Thyroid gland (tissue), 4 donors: ENCODE measurements at regions not wholly inside any gene's neighbourhood (a gene's known extent, or its start where the extent isn't known, plus 50 kb on each side); places are given as distances from the start of the nearest gene placed in this dataset.

Experiments used
- DNase-seq, 2 donors: peaks; one replicate each; pipeline ENCODE4 v3.0.0-alpha.2; 2019
- H3K27ac ChIP-seq, 3 donors: fragments of 200-600 bp; sonication (generic); 1 replicate in 2 of 3; 2 replicates in 1 of 3; pipeline ENCODE4 v1.5.1; 2016 to 2019; ENCODE audit warnings: mild to moderate bottlenecking in 1 of 3, moderate library complexity in 1 of 3
- H3K27me3 ChIP-seq: fragments of 200-600 bp; sonication (generic); one replicate; pipeline ENCODE4 v1.5.1; 2019
- H3K36me3 ChIP-seq, 2 donors: fragments of 200-600 bp; sonication (generic); one replicate each; pipeline ENCODE4 v1.5.1; 2016 to 2019
- H3K4me1 ChIP-seq, 2 donors: fragments of 200-600 bp; sonication (generic); one replicate each; pipeline ENCODE4 v1.5.1; 2017 to 2019
- H3K4me3 ChIP-seq, 3 donors: fragments of 200-600 bp; sonication (generic); replicated peaks in 1 of 3; 1 replicate in 2 of 3; 2 replicates in 1 of 3; pipeline ENCODE4 v1.5.1; 2016; ENCODE audit warnings: mild to moderate bottlenecking in 1 of 3
- H3K9me3 ChIP-seq: fragments of 200-600 bp; sonication (generic); one replicate; pipeline ENCODE4 v1.5.1; 2017
- CTCF ChIP-seq, 6 experiments: fragments of 200-600 bp in 3 of 6; fragments of 450-650 bp in 3 of 6; sonication (generic) in 3 of 6; IDR thresholded peaks; one replicate each; pipeline ENCODE4 v1.5.1; 2016 to 2019; ENCODE audit warnings: antibody characterized with exemption in 6 of 6, mild to moderate bottlenecking in 2 of 6, inconsistent platforms in 1 of 6, moderate library complexity in 1 of 6
- POLR2A ChIP-seq, 2 donors: fragments of 450-650 bp; IDR thresholded peaks; one replicate each; pipeline ENCODE4 v1.6.1; 2017; ENCODE audit warnings: antibody characterized with exemption in 2 of 2, mild to moderate bottlenecking in 2 of 2, moderate library complexity in 1 of 2
- WGBS, 2 donors: methylation state at CpG; one replicate each; pipeline ENCODE4 v1.1.5; 2017; 5-methylcytosine and 5-hydroxymethylcytosine counted together
- intact Hi-C: fragments of 100-400 bp; cut with DNase I; formaldehyde crosslinking; loops from one replicate; pipeline ENCODE4 v1.15.1; 2023

DNA sequence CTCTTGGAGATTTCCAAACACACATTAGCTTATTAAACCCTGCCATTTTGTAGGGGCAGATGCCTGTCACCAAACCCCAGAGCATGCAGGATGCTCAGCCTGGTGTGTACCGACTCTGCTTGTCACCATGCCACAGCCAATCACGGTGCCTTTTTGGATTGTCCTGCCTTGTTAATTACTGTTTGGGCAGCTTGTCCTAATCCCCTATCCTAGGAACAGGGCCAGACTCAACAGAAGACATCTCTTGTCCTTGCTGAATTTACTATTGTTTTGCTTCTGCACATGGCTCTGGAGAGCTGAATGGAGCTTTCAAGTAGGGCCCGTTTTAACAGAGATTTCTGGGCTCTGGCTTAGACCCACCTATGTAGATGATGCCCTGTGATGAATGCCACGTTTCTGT, 388.5 kb downstream of the AACS start:
- DNase-seq, result no peak
- Histone ChIP-seq H3K27me3 (no peaks in the 10 kb centered on the region), H3K9me3 (no peaks in the 10 kb centered on the region), H3K27ac (no peak overlapping the region), H3K4me3 (no peak overlapping the region), H3K4me1 (no peaks in the 10 kb centered on the region), H3K36me3 (no peaks in the 10 kb centered on the region)
- WGBS, 2 donors, result 45 to 53% methylated on average over 4 of the region's 4 CpGs
- intact Hi-C loops, result no loop called here
- TF ChIP-seq POLR2A (IDR thresholded peaks at IDR 0.05) (no peak), CTCF (IDR thresholded peaks at IDR 0.05) (no peak)

DNA sequence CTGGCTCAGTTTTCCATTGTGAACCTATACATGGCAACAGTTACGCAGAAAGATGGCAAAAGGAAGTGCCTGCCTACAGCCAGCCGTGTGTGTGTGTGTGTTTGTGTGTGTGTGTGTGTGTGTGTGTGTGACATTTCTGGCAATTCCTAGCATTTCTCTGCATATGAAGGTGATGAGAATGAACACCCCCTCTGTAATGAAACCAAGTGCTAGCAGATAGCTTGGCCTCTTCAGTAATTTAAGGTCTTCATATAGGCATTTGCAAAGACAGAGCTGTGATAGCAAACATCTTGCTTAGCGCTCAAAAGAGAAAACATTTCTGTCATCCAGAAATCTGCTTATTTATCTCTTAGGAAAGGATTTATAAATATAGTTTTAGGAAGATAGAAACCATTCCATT, 389.1 kb downstream of the AACS start:
- no peaks in the 10 kb centered on the region for H3K36me3 ChIP-seq
- intact Hi-C loops, result no loop called here
- no peak overlapping the region for H3K27ac ChIP-seq
- H3K4me3 ChIP-seq, result no peak overlapping the region
- no peaks in the 10 kb centered on the region for H3K4me1 ChIP-seq
- 67 to 80% methylated on average over 3 of the region's 3 CpGs for WGBS, 2 donors
- no peaks in the 10 kb centered on the region for H3K9me3 ChIP-seq
- no peak for DNase-seq
- no peaks in the 10 kb centered on the region for H3K27me3 ChIP-seq
- TF ChIP-seq CTCF (IDR thresholded peaks at IDR 0.05) (no peak), POLR2A (IDR thresholded peaks at IDR 0.05) (no peak)

GRCh38 chr12:125454786-125455480, 389.7 kb downstream of the AACS start:
- WGBS, 2 donors, result 45% methylated on average over 8 of the region's 8 CpGs
- H3K4me1 ChIP-seq, result no peaks in the 10 kb centered on the region
- TF ChIP-seq CTCF (IDR thresholded peaks at IDR 0.05), result no peak
- TF ChIP-seq POLR2A (IDR thresholded peaks at IDR 0.05), result no peak
- H3K27me3 ChIP-seq, result no peaks in the 10 kb centered on the region
- H3K27ac ChIP-seq, result no peak overlapping the region
- H3K9me3 ChIP-seq, result no peaks in the 10 kb centered on the region
- no peaks in the 10 kb centered on the region for H3K36me3 ChIP-seq
- intact Hi-C loops, result no loop called here
- H3K4me3 ChIP-seq, result no peak overlapping the region
- DNase-seq, result no peak

- H3K27me3 ChIP-seq, result no peaks in the 10 kb centered on the region
- DNase-seq, result no peak
- intact Hi-C loops, result no loop called here
- H3K4me3 ChIP-seq, result no peak overlapping the region
- H3K9me3 ChIP-seq, result no peaks in the 10 kb centered on the region
- H3K27ac ChIP-seq, result no peak overlapping the region
- no peaks in the 10 kb centered on the region for H3K36me3 ChIP-seq
- TF ChIP-seq CTCF (IDR thresholded peaks at IDR 0.05) (no peak), POLR2A (IDR thresholded peaks at IDR 0.05) (no peak)
- no peaks in the 10 kb centered on the region for H3K4me1 ChIP-seq
- WGBS, 2 donors, result 44 to 59% methylated on average over 4 of the region's 4 CpGs
Measured at GRCh38 chr12:125455556-125455955, 390.3 kb downstream of the AACS start.

- Histone ChIP-seq H3K4me1 (no peaks in the 10 kb centered on the region), H3K36me3 (no peaks in the 10 kb centered on the region), H3K9me3 (no peaks in the 10 kb centered on the region), H3K27me3 (no peaks in the 10 kb centered on the region), H3K27ac (no peak overlapping the region), H3K4me3 (no peak overlapping the region)
- 70 to 74% methylated on average over 11 of the region's 11 CpGs for WGBS, 2 donors
- intact Hi-C loops, result no loop called here
- TF ChIP-seq POLR2A (IDR thresholded peaks at IDR 0.05) (no peak), CTCF (IDR thresholded peaks at IDR 0.05) (no peak)
- no peak for DNase-seq
Measured at GRCh38 chr12:125458552-125459268, 393.5 kb downstream of the AACS start.
